ENCODE measurements at regions not wholly inside any gene's neighbourhood (a gene's known extent, or its start where the extent isn't known, plus 50 kb on each side); places are given as distances from the start of the nearest gene placed in this dataset.

DNA sequence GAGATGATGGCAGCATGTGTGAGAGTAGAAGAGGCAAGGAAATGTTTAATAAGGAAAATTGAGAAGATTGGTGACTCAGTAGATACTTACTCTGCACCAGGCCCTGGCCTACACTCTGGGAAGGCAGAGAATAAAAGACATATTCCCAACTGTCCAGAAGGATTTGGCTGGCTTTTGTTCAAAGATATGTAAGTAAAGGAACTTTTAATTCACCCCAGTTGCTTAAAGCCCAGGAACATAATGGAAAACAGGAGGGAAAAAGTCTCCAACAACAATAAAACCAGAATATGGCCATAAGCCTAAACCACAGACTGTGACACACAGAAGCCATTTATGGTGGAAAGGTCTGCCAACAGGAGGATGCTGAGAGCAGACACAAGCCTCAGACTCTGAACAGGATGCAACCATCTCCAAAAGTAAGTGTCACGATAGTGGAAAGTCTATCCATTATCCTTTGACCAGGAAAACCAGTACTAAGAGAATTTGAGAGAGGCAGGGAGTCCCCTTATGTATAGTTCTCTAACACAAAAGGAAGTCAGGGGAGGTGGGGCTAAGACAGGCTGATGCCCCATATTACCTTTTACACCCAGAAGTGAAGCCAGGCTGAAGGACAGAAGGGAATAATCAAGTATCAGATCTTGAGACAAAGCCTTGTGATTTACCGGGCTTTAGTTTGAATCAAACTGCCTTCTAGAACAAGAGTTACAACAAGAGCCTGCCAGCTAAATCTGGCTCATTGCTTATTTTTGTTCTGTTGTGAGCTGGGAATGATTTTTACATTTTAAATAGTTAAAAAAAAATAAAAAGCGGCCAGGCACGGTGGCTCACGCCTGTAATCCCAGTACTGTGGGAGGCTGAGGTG, 169.5 kb upstream of the STARD13 start:
- DNase-seq (ENCODE audit: low read depth): peak; percentile 86

DNA sequence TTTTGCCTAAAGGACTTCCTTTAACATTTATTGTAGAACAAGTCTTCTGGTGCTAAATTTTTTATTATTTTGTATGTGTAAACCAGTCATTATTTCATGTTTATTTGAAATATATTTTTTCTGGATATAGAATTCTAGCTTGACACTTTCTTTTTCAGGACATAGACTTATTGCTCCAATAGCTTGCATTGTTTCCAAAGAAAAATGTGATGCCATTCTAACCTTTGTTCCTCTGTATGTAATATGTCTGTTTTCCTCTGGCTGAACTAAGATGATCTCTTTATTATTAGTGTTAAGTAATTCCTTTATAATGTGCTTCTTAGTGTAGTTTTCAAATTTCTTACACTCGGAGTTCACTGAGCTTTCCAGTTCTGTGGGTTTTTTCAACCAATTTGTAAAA, 174.1 kb upstream of the STARD13 start:
- H3K4me3 ChIP-seq (ENCODE audit: control insufficient read depth, low read depth, low read length): no peak overlapping the region
- TF ChIP-seq, protein P1, sequence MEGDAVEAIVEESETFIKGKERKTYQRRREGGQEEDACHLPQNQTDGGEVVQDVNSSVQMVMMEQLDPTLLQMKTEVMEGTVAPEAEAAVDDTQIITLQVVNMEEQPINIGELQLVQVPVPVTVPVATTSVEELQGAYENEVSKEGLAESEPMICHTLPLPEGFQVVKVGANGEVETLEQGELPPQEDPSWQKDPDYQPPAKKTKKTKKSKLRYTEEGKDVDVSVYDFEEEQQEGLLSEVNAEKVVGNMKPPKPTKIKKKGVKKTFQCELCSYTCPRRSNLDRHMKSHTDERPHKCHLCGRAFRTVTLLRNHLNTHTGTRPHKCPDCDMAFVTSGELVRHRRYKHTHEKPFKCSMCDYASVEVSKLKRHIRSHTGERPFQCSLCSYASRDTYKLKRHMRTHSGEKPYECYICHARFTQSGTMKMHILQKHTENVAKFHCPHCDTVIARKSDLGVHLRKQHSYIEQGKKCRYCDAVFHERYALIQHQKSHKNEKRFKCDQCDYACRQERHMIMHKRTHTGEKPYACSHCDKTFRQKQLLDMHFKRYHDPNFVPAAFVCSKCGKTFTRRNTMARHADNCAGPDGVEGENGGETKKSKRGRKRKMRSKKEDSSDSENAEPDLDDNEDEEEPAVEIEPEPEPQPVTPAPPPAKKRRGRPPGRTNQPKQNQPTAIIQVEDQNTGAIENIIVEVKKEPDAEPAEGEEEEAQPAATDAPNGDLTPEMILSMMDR (IDR thresholded peaks at IDR 0.05; ENCODE audit: control insufficient read depth, insufficient read depth, low read depth, low read length, missing control alignments): no peak
- DNase-seq (ENCODE audit: low read depth): no peak

More for the DNA sequence above, 169.5 kb upstream of the STARD13 start:
- H3K4me3 ChIP-seq (ENCODE audit: control insufficient read depth, low read depth, low read length): no peak overlapping the region
- TF ChIP-seq, protein P1 (IDR thresholded peaks at IDR 0.05; ENCODE audit: control insufficient read depth, insufficient read depth, low read depth, low read length, missing control alignments): no peak

DNA sequence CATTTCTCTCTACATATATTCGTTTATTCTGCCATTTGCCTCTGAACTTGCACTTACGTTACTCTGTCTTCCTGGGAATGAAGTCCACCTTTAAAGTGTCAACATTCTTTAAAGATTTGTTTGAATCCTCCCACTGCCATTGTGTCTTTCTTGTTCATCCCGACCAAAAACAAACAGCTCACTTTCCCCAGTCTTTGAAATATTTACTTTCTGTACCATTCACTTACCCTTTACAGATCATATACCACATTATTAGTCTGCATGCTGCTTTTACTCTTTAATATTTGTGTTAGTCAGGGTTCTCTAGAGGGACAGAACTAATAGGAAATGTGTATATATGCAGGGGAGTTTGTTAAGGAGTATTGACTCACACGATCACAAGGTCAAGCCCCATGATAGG, 176.6 kb upstream of the STARD13 start:
- TF ChIP-seq, protein P1 (IDR thresholded peaks at IDR 0.05; ENCODE audit: control insufficient read depth, insufficient read depth, low read depth, low read length, missing control alignments): no peak
- H3K4me3 ChIP-seq (ENCODE audit: control insufficient read depth, low read depth, low read length): no peak overlapping the region
- no peak for DNase-seq (ENCODE audit: low read depth)

DNA sequence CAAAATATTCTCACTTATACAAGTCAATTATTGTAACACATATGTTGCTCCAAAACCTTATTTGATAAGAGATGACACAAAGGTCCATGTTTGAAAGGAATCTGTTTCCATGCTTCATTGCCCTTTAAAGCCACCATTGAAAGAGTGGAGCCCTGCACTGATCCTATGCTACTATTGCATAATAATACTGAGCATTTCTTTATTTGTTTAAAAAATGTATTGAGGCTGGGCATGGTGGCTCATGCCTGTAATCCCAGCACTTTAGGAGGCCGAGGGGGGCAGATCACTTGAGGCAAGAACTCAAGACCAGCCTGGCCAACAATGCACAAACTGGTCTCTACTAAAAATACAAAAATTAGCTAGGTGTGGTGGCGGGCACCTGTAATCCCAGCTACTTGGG, 178.8 kb upstream of the STARD13 start:
- TF ChIP-seq, protein P1 (IDR thresholded peaks at IDR 0.05; ENCODE audit: control insufficient read depth, insufficient read depth, low read depth, low read length, missing control alignments): no peak
- no peak overlapping the region for H3K4me3 ChIP-seq (ENCODE audit: control insufficient read depth, low read depth, low read length)
- DNase-seq (ENCODE audit: low read depth): no peak

DNA sequence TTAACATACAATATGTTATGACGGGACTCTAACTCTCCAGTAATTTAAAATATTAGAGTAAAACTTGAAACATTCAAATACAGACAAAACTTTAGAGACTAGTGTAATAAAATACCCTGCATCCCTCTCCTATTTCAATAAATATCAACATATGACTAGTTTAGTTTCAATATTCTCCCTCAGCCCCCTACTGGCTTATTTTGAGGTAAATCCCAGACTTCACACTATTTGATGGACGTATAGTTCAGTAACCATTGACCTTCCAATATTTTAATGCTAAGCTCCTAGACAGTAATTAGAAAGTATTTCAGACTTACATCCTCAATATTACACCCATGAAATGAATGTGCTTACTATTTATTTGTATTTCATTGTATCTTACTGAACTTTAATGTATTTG, 180.7 kb upstream of the STARD13 start:
- no peak for DNase-seq (ENCODE audit: low read depth)
- H3K4me3 ChIP-seq (ENCODE audit: control insufficient read depth, low read depth, low read length): no peak overlapping the region
- TF ChIP-seq, protein P1 (IDR thresholded peaks at IDR 0.05; ENCODE audit: control insufficient read depth, insufficient read depth, low read depth, low read length, missing control alignments): no peak

DNA sequence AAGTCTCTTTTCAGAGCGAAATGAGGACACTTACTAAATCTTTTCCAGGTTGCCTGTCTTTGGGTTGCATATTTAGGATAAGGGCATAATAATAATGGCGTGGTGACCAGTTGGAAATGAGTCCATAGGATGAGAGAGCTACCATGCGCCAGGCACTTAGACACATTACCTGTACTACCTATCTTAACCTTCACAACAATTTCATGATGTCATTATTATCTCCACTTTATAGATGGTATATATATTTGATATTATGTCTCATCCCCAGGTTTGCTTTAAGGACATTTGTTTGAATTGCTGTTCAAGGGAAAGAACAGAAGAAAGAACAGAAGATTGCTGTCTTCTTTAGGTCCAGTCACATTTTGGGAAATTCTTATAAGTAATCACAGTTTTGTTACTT, 182.0 kb upstream of the STARD13 start:
- TF ChIP-seq, protein P1 (IDR thresholded peaks at IDR 0.05; ENCODE audit: control insufficient read depth, insufficient read depth, low read depth, low read length, missing control alignments): no peak
- DNase-seq (ENCODE audit: low read depth): no peak
- no peak overlapping the region for H3K4me3 ChIP-seq (ENCODE audit: control insufficient read depth, low read depth, low read length)
